NCI-H82 treated with DMSO at 0.1 percent for 48 hours (cell line): ENCODE measurements at regions not wholly inside any gene's neighbourhood (a gene's known extent, or its start where the extent isn't known, plus 50 kb on each side); places are given as distances from the start of the nearest gene placed in this dataset.
"Not testable (repeated sequence)": the region's sequence is repeated elsewhere in the genome, so short reads cannot be mapped to it uniquely, and the experiment has no call there.

Experiments
- DNase-seq: peaks from one replicate; lab custom pipeline; 2025; ENCODE audit not compliant: unreplicated experiment; lab: John Stamatoyannopoulos, UW

GRCh38 chr13:43946281-43946680, 66.6 kb downstream of the LACC1 start:
- DNase-seq: no peak

GRCh38 chr13:43947897-43948458, 68.3 kb downstream of the LACC1 start:
- DNase-seq: no peak

GRCh38 chr13:43953370-43953769, 73.7 kb downstream of the LACC1 start:
- DNase-seq: no peak

- DNase-seq: not testable (repeated sequence)
Measured at GRCh38 chr13:43956975-43957374, 77.3 kb downstream of the LACC1 start.

GRCh38 chr13:43959291-43959690, 79.6 kb downstream of the LACC1 start:
- no peak for DNase-seq

GRCh38 chr13:43961909-43962308, 82.2 kb downstream of the LACC1 start:
- no peak for DNase-seq

GRCh38 chr13:43963726-43964125, 84.0 kb downstream of the LACC1 start:
- DNase-seq: no peak

- no peak for DNase-seq
Measured at GRCh38 chr13:43964698-43965458, 85.2 kb downstream of the LACC1 start.

- no peak for DNase-seq
Measured at GRCh38 chr13:43965459-43965845, 85.7 kb downstream of the LACC1 start.

GRCh38 chr13:43968251-43968942, 88.7 kb downstream of the LACC1 start:
- DNase-seq: not testable (repeated sequence)

- DNase-seq: not testable (repeated sequence)
Measured at GRCh38 chr13:43968943-43969690, 89.4 kb downstream of the LACC1 start.

GRCh38 chr13:43969919-43970318, 90.2 kb downstream of the LACC1 start:
- DNase-seq: not testable (repeated sequence)

GRCh38 chr13:43970520-43971242, 91.0 kb downstream of the LACC1 start:
- DNase-seq: not testable (repeated sequence)

- DNase-seq: not testable (repeated sequence)
Measured at GRCh38 chr13:43971324-43971723, 91.6 kb downstream of the LACC1 start.

- no peak for DNase-seq
Measured at GRCh38 chr13:43977911-43978310, 98.2 kb downstream of the LACC1 start.

- no peak for DNase-seq
Measured at GRCh38 chr13:43978688-43979087, 99.0 kb downstream of the LACC1 start.

GRCh38 chr13:43979492-43979891, 99.8 kb downstream of the LACC1 start:
- no peak for DNase-seq

- DNase-seq: no peak
Measured at GRCh38 chr13:43980587-43980986, 100.9 kb downstream of the LACC1 start.

- DNase-seq: no peak
Measured at GRCh38 chr13:43981091-43981490, 101.4 kb downstream of the LACC1 start.

- DNase-seq: no peak
Measured at GRCh38 chr13:43981512-43982301, 102.0 kb downstream of the LACC1 start.
